Peyer's patch (tissue), 4 donors: ENCODE measurements at regions not wholly inside any gene's neighbourhood (a gene's known extent, or its start where the extent isn't known, plus 50 kb on each side); places are given as distances from the start of the nearest gene placed in this dataset.

ENCODE experiments used
- DNase-seq, 3 donors: peaks; one replicate each; pipeline ENCODE4 v3.0.0-alpha.2; 2017 to 2019
- H3K27ac ChIP-seq, 4 donors: fragments of 200-600 bp; sonication (generic); one replicate each; pipeline ENCODE4 v1.5.1; 2016 to 2019
- H3K27me3 ChIP-seq, 2 donors: fragments of 200-600 bp; sonication (generic); one replicate each; pipeline ENCODE4 v1.5.1; 2019
- H3K36me3 ChIP-seq, 3 donors: fragments of 200-600 bp; sonication (generic); one replicate each; pipeline ENCODE4 v1.5.1; 2016 to 2019
- H3K4me1 ChIP-seq, 4 donors: fragments of 200-600 bp; sonication (generic); one replicate each; pipeline ENCODE4 v1.5.1; 2016 to 2019
- H3K4me3 ChIP-seq, 4 donors: fragments of 200-600 bp; sonication (generic); 1 replicate in 3 of 4; 2 replicates in 1 of 4; pipeline ENCODE4 v1.5.1; 2016 to 2019; ENCODE audit warnings: mild to moderate bottlenecking in 1 of 4
- H3K9me3 ChIP-seq, 4 donors: fragments of 200-600 bp; sonication (generic); one replicate each; pipeline ENCODE4 v1.5.1; 2016 to 2019; ENCODE audit warnings: mild to moderate bottlenecking in 1 of 4
- POLR2A ChIP-seq, 2 donors: fragments of 450-650 bp; IDR thresholded peaks; one replicate each; pipeline ENCODE4 v1.5.1; 2017; ENCODE audit warnings: antibody characterized with exemption in 2 of 2, mild to moderate bottlenecking in 2 of 2, moderate library complexity in 2 of 2
- TF ChIP-seq, protein P1 (sequence below), 6 experiments: fragments of 450-650 bp in 4 of 6; fragments of 200-600 bp in 2 of 6; sonication (generic) in 1 of 6; IDR thresholded peaks; one replicate each; pipeline ENCODE4 v1.5.1; 2017 to 2019; ENCODE audit warnings: antibody characterized with exemption in 6 of 6, mild to moderate bottlenecking in 3 of 6, moderate library complexity in 1 of 6

DNA sequence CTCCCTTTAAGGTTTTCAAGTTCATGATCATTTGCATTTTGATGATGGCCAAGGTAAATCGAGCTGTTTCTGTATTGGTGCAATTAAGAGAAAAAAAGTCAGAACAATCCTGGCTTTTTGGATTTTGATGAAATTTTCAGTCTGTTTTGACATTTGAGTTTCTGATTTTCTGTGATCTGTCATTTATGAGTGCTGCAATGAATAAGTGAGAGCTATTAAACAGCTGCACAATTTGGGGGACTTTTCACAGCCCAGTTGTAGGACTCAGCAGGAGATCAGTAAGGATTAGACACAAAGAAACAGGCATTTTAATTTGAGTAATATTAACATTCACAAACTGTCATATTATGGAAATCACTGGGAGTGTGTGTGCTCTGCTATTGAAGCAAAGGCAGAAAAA is 452.9 kb upstream of the CXADR start:
- H3K36me3 ChIP-seq = no peaks in the 10 kb centered on the region
- DNase-seq = no peak
- H3K9me3 ChIP-seq = no peaks in the 10 kb centered on the region
- TF ChIP-seq, protein P1, sequence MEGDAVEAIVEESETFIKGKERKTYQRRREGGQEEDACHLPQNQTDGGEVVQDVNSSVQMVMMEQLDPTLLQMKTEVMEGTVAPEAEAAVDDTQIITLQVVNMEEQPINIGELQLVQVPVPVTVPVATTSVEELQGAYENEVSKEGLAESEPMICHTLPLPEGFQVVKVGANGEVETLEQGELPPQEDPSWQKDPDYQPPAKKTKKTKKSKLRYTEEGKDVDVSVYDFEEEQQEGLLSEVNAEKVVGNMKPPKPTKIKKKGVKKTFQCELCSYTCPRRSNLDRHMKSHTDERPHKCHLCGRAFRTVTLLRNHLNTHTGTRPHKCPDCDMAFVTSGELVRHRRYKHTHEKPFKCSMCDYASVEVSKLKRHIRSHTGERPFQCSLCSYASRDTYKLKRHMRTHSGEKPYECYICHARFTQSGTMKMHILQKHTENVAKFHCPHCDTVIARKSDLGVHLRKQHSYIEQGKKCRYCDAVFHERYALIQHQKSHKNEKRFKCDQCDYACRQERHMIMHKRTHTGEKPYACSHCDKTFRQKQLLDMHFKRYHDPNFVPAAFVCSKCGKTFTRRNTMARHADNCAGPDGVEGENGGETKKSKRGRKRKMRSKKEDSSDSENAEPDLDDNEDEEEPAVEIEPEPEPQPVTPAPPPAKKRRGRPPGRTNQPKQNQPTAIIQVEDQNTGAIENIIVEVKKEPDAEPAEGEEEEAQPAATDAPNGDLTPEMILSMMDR (IDR thresholded peaks at IDR 0.05) = no peak
- no peak for TF ChIP-seq POLR2A (IDR thresholded peaks at IDR 0.05)
- no peaks in the 10 kb centered on the region for H3K27me3 ChIP-seq
- no peak overlapping the region for H3K4me3 ChIP-seq
- no peak overlapping the region for H3K27ac ChIP-seq
- H3K4me1 ChIP-seq = no peaks in the 10 kb centered on the region

DNA sequence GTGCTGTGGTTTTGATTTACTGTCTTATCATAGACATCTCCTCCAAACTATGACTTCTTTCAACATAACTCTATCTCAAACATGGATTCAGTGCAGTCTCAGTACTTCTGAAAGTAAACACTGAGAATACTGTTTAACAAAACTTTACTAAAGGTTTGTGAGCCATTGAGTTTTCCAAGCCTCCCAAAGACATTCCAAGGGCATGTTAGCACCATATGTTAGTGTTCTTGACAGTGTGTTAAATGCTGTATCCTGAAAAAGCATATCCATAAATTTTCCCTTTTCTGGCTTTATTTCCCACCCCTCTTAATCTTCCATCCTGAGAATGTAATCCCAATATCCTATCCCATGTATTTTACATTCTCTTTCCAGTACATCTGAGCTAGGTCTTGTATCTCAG is 446.8 kb upstream of the CXADR start:
- H3K9me3 ChIP-seq = no peaks in the 10 kb centered on the region
- DNase-seq = no peak
- H3K36me3 ChIP-seq = no peaks in the 10 kb centered on the region
- H3K27me3 ChIP-seq = no peaks in the 10 kb centered on the region
- H3K4me3 ChIP-seq = no peak overlapping the region
- H3K4me1 ChIP-seq = no peaks in the 10 kb centered on the region
- no peak for TF ChIP-seq POLR2A (IDR thresholded peaks at IDR 0.05)
- TF ChIP-seq, protein P1 (IDR thresholded peaks at IDR 0.05) = no peak
- H3K27ac ChIP-seq = no peak overlapping the region

DNA sequence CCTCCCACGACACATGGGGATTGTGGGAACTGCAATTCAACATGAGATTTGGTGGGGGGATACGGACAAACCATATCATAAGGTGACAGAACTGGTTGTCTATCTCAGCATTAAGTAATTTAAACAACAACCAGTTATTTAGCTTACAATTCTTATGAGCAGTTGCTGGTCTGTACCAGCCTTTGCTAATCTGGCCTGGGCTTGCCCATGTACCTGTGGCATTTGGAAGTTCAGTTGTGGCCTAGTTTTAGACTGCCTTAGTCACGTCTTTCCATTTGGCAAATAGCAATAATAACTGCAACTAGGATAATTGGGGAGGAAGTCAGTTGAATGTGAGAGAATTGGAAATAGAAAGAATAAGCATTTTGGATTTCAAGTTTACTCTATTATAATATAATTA is 441.8 kb upstream of the CXADR start:
- Histone ChIP-seq H3K36me3 (no peaks in the 10 kb centered on the region), H3K9me3 (no peaks in the 10 kb centered on the region)
- TF ChIP-seq, protein P1 (IDR thresholded peaks at IDR 0.05) = no peak
- TF ChIP-seq POLR2A (IDR thresholded peaks at IDR 0.05) = no peak

DNA sequence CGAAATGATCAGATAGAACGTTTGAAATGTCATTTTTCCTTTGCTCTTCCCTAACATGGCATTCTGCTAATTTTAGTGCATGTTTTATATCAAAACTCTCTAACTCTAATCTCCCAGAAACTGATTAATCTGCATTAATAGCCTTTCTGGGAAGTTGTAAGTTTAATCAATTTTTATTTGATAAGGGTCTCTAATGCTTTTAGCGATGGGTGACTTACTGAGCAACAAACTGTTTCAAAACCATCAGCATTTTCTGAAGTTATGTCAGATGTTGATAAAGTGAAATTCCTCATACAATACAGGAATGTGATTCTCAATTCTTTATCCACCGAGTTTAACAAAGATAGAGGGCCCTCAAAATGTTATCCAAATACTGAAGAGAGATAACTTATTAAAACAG is 431.6 kb upstream of the CXADR start:
- DNase-seq = no peak
- no peaks in the 10 kb centered on the region for H3K4me1 ChIP-seq

More for the DNA sequence above, 441.8 kb upstream of the CXADR start:
- no peak for DNase-seq
- H3K4me1 ChIP-seq = no peaks in the 10 kb centered on the region
- H3K27me3 ChIP-seq = no peaks in the 10 kb centered on the region
- no peak overlapping the region for H3K4me3 ChIP-seq
- H3K27ac ChIP-seq = no peak overlapping the region

DNA sequence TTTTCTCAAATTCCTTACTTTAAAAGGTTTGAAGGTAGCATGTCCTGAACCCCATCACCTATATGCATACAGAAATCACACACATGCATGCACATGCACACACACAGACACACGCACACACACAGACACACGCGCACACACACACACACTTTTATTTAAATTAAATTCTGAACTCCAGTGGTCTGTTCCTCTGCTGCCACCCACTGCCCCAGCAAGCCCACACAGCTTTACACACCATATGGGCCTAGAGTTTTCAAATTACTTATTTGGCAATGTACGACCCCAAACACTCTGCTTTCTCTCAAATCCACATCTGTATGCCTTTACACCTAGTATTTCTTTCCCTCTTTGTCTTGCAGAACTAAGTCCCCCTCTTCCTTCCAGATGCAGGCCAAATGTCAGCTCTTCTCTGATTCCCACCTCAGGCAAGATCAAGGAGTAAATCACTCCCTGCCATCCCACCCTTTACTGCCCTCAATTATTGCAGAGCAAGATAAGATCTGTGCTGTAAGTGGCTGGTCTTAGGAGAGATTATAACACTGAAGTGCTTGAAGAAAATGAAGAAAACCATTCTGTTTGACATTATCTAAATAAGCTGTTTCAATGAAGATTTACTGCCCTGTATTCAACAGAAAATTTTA is 429.9 kb upstream of the CXADR start:
- Histone ChIP-seq H3K27me3 (no peaks in the 10 kb centered on the region), H3K4me1 (no peaks in the 10 kb centered on the region), H3K9me3 (no peaks in the 10 kb centered on the region), H3K36me3 (no peaks in the 10 kb centered on the region), H3K27ac (no peak overlapping the region), H3K4me3 (no peak overlapping the region)
- TF ChIP-seq POLR2A (IDR thresholded peaks at IDR 0.05) = no peak
- DNase-seq = no peak

More for the DNA sequence above, 431.6 kb upstream of the CXADR start:
- no peak for TF ChIP-seq POLR2A (IDR thresholded peaks at IDR 0.05)
- TF ChIP-seq, protein P1 (IDR thresholded peaks at IDR 0.05) = no peak
- no peak overlapping the region for H3K4me3 ChIP-seq
- H3K27me3 ChIP-seq = no peaks in the 10 kb centered on the region
- no peaks in the 10 kb centered on the region for H3K36me3 ChIP-seq
- H3K9me3 ChIP-seq = no peaks in the 10 kb centered on the region
- no peak overlapping the region for H3K27ac ChIP-seq

DNA sequence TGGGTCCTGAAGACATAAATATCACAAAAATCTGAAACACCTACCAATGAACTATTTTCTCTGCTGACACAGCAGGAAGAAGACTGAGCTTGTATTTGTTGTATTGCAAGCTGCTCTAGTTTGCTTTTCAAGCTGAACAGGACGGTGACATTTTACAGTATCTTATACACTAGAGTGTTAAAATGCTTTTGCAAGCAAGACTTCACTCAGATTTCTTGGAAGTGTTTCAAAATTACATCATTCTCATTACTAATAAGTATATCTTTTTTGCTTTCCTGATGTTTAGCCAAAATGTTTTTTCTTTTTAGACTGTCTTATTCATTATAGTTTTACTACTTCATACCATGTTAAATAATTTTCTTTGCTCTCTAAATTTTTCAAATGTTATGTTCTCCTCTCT is 427.1 kb upstream of the CXADR start:
- TF ChIP-seq, protein P1 (IDR thresholded peaks at IDR 0.05) = no peak
- TF ChIP-seq POLR2A (IDR thresholded peaks at IDR 0.05) = no peak
- DNase-seq = no peak
- no peak overlapping the region for H3K27ac ChIP-seq
- no peaks in the 10 kb centered on the region for H3K4me1 ChIP-seq
- no peaks in the 10 kb centered on the region for H3K9me3 ChIP-seq
- H3K36me3 ChIP-seq = no peaks in the 10 kb centered on the region
- H3K27me3 ChIP-seq = no peaks in the 10 kb centered on the region
- no peak overlapping the region for H3K4me3 ChIP-seq
